ENCODE measurements at regions not wholly inside any gene's neighbourhood (a gene's known extent, or its start where the extent isn't known, plus 50 kb on each side); places are given as distances from the start of the nearest gene placed in this dataset.

DNA sequence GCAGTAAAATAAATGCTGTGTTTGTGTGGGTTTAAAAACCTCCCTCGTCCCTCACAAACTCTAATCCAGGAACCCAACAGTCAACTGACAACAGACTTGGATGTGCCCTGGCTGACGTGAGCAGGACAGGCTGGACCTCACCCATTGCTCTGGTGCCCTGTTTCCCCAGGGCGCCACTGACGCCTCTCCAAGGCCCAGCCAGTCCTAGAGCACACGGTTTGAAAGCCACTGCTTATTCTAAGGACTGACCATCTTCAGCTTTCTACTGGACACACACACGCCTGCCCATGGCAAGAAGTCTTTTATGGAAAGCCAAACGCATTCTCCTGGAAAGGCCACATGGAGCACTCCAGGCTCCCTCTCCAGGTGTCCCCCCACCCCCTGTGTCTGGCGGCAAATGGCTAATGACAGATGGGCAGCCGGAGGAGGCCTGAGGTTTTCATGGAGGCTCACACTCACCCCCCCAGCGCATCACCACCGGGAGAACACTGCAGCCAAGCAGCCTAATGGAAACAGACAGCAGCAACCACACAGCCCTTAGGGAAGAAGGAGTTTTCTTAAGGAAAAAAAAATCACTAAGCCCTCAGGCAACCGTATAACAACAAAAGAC is 319.2 kb downstream of the SOX9 start:
- H3K27ac ChIP-seq = no peak overlapping the region
- 75 to 80% (median 78%) methylated on average over 12 of the region's 12 CpGs for WGBS, 4 donors
- TF ChIP-seq, protein P1, sequence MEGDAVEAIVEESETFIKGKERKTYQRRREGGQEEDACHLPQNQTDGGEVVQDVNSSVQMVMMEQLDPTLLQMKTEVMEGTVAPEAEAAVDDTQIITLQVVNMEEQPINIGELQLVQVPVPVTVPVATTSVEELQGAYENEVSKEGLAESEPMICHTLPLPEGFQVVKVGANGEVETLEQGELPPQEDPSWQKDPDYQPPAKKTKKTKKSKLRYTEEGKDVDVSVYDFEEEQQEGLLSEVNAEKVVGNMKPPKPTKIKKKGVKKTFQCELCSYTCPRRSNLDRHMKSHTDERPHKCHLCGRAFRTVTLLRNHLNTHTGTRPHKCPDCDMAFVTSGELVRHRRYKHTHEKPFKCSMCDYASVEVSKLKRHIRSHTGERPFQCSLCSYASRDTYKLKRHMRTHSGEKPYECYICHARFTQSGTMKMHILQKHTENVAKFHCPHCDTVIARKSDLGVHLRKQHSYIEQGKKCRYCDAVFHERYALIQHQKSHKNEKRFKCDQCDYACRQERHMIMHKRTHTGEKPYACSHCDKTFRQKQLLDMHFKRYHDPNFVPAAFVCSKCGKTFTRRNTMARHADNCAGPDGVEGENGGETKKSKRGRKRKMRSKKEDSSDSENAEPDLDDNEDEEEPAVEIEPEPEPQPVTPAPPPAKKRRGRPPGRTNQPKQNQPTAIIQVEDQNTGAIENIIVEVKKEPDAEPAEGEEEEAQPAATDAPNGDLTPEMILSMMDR (IDR thresholded peaks at IDR 0.05) = no peak
- no peak for TF ChIP-seq POLR2A (IDR thresholded peaks at IDR 0.05)
- H3K36me3 ChIP-seq = no peaks in the 10 kb centered on the region
- H3K4me1 ChIP-seq = no peaks in the 10 kb centered on the region
- intact Hi-C loops (cut with DNase I) = no loop called here
- DNase-seq = no peak
- H3K27me3 ChIP-seq = no peaks in the 10 kb centered on the region
- H3K4me3 ChIP-seq = no peak overlapping the region
- ATAC-seq = no peak
- no peaks in the 10 kb centered on the region for H3K9me3 ChIP-seq

DNA sequence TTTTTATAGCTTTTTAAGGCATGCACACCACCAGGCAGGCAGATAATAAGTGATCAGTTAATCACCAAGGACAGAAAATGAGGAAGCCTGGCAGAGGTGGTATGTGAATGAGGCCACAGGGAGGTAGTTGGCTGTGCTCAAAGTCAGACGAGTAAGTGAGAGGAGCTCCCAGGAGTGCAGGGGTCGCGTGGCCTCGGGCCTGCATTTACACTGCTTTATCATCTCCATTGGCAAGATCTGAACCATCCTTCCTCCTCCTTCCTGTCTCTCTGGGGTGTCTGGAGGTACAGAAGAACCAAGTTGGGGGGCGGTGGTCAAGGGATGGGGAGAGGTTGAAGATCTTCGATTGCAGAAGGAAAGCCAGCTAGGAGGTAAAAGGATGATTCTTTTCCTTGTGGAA is 320.1 kb downstream of the SOX9 start:
- no peak overlapping the region for H3K4me3 ChIP-seq
- no peak for ATAC-seq
- WGBS, 4 donors = 80 to 85% (median 84%) methylated on average over 6 of the region's 6 CpGs
- no peaks in the 10 kb centered on the region for H3K36me3 ChIP-seq
- H3K4me1 ChIP-seq = no peaks in the 10 kb centered on the region
- no peak overlapping the region for H3K27ac ChIP-seq
- no peak for DNase-seq
- intact Hi-C loops (cut with DNase I) = no loop called here
- TF ChIP-seq, protein P1 (IDR thresholded peaks at IDR 0.05) = no peak
- no peak for TF ChIP-seq POLR2A (IDR thresholded peaks at IDR 0.05)
- peaks cover 0 to 5% (median 0%) of the 10 kb centered on the region in 9 donors for H3K27me3 ChIP-seq
- no peaks in the 10 kb centered on the region for H3K9me3 ChIP-seq

DNA sequence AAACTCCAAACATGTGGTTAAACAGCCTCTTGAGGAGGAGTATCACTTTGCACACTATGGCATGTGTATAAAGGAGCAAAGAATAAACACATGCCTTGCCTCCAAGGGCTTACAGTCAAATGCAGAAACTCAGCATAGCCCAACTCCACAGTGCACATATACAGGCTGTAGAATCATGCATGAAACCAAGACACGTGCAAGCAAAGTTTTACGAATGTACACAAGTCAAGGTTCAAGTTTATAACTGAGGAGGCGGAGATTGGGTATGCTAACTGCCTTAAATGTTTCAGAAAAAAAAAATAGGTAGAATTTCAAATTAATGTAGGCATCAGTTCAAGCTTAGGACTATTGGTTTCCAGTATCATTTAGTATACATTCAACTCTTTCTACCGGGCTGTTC is 321.1 kb downstream of the SOX9 start:
- H3K27me3 ChIP-seq = peaks cover 0 to 5% (median 0%) of the 10 kb centered on the region in 9 donors
- intact Hi-C loops (cut with DNase I) = no loop called here
- ATAC-seq (no peak), DNase-seq (no peak)
- no peaks in the 10 kb centered on the region for H3K36me3 ChIP-seq
- TF ChIP-seq POLR2A (IDR thresholded peaks at IDR 0.05) = no peak
- TF ChIP-seq, protein P1 (IDR thresholded peaks at IDR 0.05) = no peak
- H3K9me3 ChIP-seq = no peaks in the 10 kb centered on the region
- H3K4me3 ChIP-seq = no peak overlapping the region
- no peaks in the 10 kb centered on the region for H3K4me1 ChIP-seq
- WGBS, 4 donors = 95 to 97% (median 96%) methylated on average over 4 of the region's 4 CpGs
- H3K27ac ChIP-seq = no peak overlapping the region

DNA sequence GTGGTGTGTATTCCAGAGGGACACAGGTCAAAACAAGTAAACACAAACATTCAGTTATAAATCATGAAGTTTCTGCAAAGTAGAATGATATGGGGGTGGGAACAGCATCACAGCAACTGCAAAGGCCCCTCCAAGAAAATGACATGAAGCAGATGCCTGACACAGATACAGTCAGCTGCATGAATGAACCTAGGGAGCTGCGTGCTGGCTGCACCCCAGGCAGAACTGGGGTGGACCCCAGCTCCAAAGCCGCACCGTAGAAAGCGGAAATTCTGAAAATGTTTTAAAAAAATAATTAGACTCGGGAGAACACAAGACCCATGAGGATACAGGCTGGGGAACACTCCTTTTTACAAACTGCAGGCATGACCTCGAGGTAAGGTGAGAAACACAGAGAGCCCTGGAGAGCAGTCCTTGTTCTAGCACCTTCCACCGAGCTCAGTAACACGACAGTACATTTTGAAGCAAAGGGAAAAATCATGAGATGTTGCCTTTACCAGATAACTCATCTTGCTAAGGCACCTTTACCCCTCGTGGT is 323.8 kb downstream of the SOX9 start:
- Histone ChIP-seq H3K27me3 (peaks cover 0 to 8% (median 0%) of the 10 kb centered on the region in 9 donors), H3K4me3 (no peak overlapping the region), H3K4me1 (no peaks in the 10 kb centered on the region), H3K27ac (no peak overlapping the region), H3K9me3 (no peaks in the 10 kb centered on the region), H3K36me3 (no peaks in the 10 kb centered on the region)
- intact Hi-C loops (cut with DNase I) = no loop called here
- no peak for TF ChIP-seq POLR2A (IDR thresholded peaks at IDR 0.05)
- TF ChIP-seq, protein P1 (IDR thresholded peaks at IDR 0.05) = no peak
- no peak for DNase-seq
- no peak for ATAC-seq
- WGBS, 4 donors = 74 to 80% (median 78%) methylated on average over 9 of the region's 9 CpGs

All from heart left ventricle (tissue), 16 donors.